GM21390 (cell line): ENCODE measurements at regions not wholly inside any gene's neighbourhood (a gene's known extent, or its start where the extent isn't known, plus 50 kb on each side); places are given as distances from the start of the nearest gene placed in this dataset.
"Not testable (repeated sequence)": the region's sequence is repeated elsewhere in the genome, so short reads cannot be mapped to it uniquely, and the experiment has no call there.

Source experiments
- ATAC-seq: cut with Tn5 transposase; IDR thresholded peaks from one replicate; pipeline ENCODE4 v1.9.1; 2021; ENCODE audit not compliant: unreplicated experiment

GRCh38 chr1:5688081-5689077 is 303.8 kb downstream of the NPHP4 start:
- no peak for ATAC-seq

GRCh38 chr1:5686925-5687706 is 305.1 kb downstream of the NPHP4 start:
- ATAC-seq: no peak

- ATAC-seq: no peak
These were observed 306.0 kb downstream of the NPHP4 start for GRCh38 chr1:5686195-5686594.

- no peak for ATAC-seq
These were observed 306.7 kb downstream of the NPHP4 start for GRCh38 chr1:5685446-5686040.

- no peak for ATAC-seq
These were observed 307.4 kb downstream of the NPHP4 start for GRCh38 chr1:5684791-5685190.

- no peak for ATAC-seq
These were observed 308.8 kb downstream of the NPHP4 start for GRCh38 chr1:5683446-5683845.

- ATAC-seq: no peak
These were observed 309.5 kb downstream of the NPHP4 start for GRCh38 chr1:5682626-5683225.

GRCh38 chr1:5681654-5682053 is 310.6 kb downstream of the NPHP4 start:
- ATAC-seq: no peak

- ATAC-seq: no peak
These were observed 311.6 kb downstream of the NPHP4 start for GRCh38 chr1:5680600-5680999.

- ATAC-seq: no peak
These were observed 313.5 kb downstream of the NPHP4 start for GRCh38 chr1:5678759-5679158.

- ATAC-seq: not testable (repeated sequence)
These were observed 319.9 kb downstream of the NPHP4 start for GRCh38 chr1:5672355-5672754.

GRCh38 chr1:5670590-5671350 is 321.5 kb downstream of the NPHP4 start:
- no peak for ATAC-seq

GRCh38 chr1:5667513-5668325 is 324.5 kb downstream of the NPHP4 start:
- no peak for ATAC-seq

GRCh38 chr1:5664906-5665875 is 327.0 kb downstream of the NPHP4 start:
- no peak for ATAC-seq

GRCh38 chr1:5664081-5664768 is 328.0 kb downstream of the NPHP4 start:
- ATAC-seq: no peak

GRCh38 chr1:5662744-5663126 is 329.5 kb downstream of the NPHP4 start:
- no peak for ATAC-seq

GRCh38 chr1:5662086-5662743 is 330.0 kb downstream of the NPHP4 start:
- no peak for ATAC-seq
